NCI-H2029 treated with DMSO at 0.1 percent for 48 hours (cell line): ENCODE measurements at regions not wholly inside any gene's neighbourhood (a gene's known extent, or its start where the extent isn't known, plus 50 kb on each side); places are given as distances from the start of the nearest gene placed in this dataset.
"Not testable (repeated sequence)": the region's sequence is repeated elsewhere in the genome, so short reads cannot be mapped to it uniquely, and the experiment has no call there.

Source experiments
- DNase-seq: peaks from one replicate; lab custom pipeline; 2025; lab: John Stamatoyannopoulos, UW

GRCh38 chr3:55158345-55158744 is 230.5 kb upstream of the LRTM1 start:
- no peak for DNase-seq

- no peak for DNase-seq
Observed at GRCh38 chr3:55157731-55158130, 229.9 kb upstream of the LRTM1 start.

GRCh38 chr3:55156851-55157650 is 229.2 kb upstream of the LRTM1 start:
- DNase-seq = no peak

- DNase-seq = no peak
Observed at GRCh38 chr3:55147856-55148720, 220.2 kb upstream of the LRTM1 start.

GRCh38 chr3:55147406-55147805 is 219.5 kb upstream of the LRTM1 start:
- no peak for DNase-seq

GRCh38 chr3:55146216-55146615 is 218.4 kb upstream of the LRTM1 start:
- DNase-seq = no peak

- DNase-seq = no peak
Observed at GRCh38 chr3:55144015-55144673, 216.3 kb upstream of the LRTM1 start.

GRCh38 chr3:55143336-55143735 is 215.5 kb upstream of the LRTM1 start:
- DNase-seq = no peak

- DNase-seq = not testable (repeated sequence)
Observed at GRCh38 chr3:55136291-55136690, 208.4 kb upstream of the LRTM1 start.

- no peak for DNase-seq
Observed at GRCh38 chr3:55128225-55128823, 200.5 kb upstream of the LRTM1 start.

GRCh38 chr3:55127565-55127964 is 199.7 kb upstream of the LRTM1 start:
- no peak for DNase-seq

GRCh38 chr3:55124371-55124770 is 196.5 kb upstream of the LRTM1 start:
- DNase-seq = no peak
